HG02759 (cell line): ENCODE measurements at regions not wholly inside any gene's neighbourhood (a gene's known extent, or its start where the extent isn't known, plus 50 kb on each side); places are given as distances from the start of the nearest gene placed in this dataset.
A peak's percentile ranks its signal among the peaks of the same experiment; 100 is the strongest.

ENCODE experiments used
- ATAC-seq: cut with Tn5 transposase; IDR thresholded peaks from one replicate; pipeline ENCODE4 v1.9.1; 2021; ENCODE audit warnings: mild to moderate bottlenecking, moderate library complexity; ENCODE audit not compliant: unreplicated experiment

GRCh38 chr6:44630125-44631028, 242.9 kb downstream of the CDC5L start:
- ATAC-seq = no peak

GRCh38 chr6:44631968-44632367, 244.5 kb downstream of the CDC5L start:
- ATAC-seq = no peak

- no peak for ATAC-seq
Observed at GRCh38 chr6:44634321-44634720, 246.8 kb downstream of the CDC5L start.

DNA sequence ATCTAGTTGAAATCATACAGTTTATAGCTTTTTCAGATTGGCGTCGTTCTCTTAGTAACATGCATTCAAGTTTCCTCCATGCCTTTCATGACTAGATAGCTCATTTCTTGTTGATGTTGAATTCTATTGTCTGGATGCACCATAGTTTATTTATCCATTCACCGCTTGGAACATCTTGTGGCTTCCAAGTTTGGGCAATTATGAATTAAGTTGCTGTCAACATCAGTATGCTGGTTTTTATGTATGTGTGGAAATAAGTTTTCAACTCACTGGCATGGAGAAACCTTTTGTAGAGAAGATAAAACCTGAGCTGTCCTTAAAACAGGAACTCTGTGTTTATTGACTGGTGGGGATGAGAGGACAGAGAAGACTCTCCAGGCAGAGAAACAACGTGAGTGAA, 248.0 kb downstream of the CDC5L start:
- no peak for ATAC-seq

DNA sequence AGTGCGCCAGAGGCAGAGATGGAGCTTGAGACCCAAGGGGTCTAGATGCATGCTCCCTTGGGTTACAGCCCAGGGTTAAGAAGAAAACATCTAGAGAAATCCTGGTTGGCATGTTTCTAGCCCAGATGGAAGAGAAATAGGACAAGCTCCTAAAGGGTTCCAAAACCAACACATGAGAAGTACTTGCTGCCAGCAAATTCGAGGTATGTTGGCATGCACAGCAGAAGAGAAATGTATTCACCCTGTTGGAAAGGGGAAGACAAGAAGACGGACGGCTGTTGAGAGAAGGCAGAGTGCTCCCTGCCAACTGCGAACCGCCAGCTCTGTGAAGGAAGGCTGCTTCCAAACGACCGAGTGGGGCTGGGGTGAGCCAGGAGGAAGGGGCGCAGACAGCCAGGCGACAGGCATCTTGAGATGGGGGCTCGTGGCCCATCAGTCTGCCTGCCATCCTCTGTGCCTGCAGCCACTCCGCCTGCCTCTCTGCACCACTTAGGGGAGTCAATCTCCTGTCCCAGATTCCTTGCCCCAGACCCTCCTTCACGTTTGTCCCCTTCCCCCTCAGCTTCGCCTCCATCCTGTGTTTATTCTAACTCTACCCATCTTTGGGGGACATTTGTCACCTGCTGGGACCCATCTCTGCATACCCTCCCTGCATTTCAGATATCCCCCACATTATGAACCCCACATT, 249.2 kb downstream of the CDC5L start:
- no peak for ATAC-seq

- no peak for ATAC-seq
Observed at GRCh38 chr6:44641344-44642031, 254.0 kb downstream of the CDC5L start.

GRCh38 chr6:44642349-44642748, 254.8 kb downstream of the CDC5L start:
- ATAC-seq = no peak

GRCh38 chr6:44642870-44643522, 255.5 kb downstream of the CDC5L start:
- ATAC-seq = no peak

- ATAC-seq = no peak
Observed at GRCh38 chr6:44645276-44645675, 257.8 kb downstream of the CDC5L start.

DNA sequence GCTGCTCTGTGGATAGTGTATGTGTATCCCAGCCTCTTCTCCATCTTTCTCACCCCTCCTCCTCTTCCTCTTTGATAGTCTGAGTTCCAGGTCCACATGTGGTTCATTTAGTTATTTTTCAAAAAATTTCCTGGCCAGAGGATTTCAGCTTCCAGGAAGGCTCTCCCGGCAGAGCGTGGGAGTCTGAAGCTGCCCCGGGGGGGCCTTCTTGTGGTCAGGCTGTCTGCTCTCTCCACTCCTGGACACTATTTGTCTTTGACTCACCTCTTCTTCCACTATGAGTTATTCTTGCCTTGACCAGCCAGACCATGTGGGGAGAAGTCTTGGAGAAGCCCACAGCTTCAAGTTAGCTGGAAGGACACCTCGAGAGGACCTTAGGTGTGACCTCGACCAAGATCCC, 258.8 kb downstream of the CDC5L start:
- no peak for ATAC-seq

GRCh38 chr6:44649365-44650025, 262.0 kb downstream of the CDC5L start:
- no peak for ATAC-seq

GRCh38 chr6:44650495-44650894, 263.0 kb downstream of the CDC5L start:
- no peak for ATAC-seq

DNA sequence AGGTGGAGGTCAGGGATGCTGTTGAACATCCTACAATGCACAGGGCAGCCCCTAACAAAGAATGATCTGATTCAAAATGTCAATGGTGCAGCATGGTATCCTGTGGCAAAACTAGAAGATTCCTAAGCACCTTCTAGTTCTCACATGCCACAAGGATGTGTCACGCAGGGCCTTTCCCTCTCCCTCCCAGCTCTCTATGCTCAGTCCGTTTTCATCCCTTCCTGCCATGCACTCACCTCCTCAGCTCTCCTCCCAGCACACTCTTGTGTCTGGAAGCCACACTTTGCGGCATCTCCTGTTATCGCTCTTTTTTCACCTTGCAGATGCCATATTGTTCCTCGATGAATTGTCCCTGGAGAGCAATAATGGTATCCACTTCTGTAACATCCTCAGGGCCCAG, 263.4 kb downstream of the CDC5L start:
- ATAC-seq = no peak

DNA sequence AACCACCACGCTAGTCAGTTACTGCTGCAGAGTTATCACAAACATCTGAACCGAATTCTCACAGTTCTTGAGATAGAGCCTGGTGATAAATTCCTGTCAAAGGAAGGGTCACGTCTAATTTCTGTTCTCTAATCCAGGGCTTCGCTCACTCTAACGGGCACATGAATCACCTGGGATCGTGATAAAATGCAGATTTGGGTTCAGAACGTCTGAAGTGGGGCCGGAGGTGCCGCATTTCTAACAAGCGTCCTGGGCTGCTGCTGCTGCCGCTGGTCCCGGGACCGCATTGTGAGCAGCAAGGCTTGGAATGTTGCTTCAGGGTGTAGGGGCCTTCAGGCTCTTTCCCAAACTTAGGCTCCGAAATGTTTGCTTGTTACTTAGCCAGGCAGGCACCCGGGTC, 264.1 kb downstream of the CDC5L start:
- ATAC-seq = no peak

DNA sequence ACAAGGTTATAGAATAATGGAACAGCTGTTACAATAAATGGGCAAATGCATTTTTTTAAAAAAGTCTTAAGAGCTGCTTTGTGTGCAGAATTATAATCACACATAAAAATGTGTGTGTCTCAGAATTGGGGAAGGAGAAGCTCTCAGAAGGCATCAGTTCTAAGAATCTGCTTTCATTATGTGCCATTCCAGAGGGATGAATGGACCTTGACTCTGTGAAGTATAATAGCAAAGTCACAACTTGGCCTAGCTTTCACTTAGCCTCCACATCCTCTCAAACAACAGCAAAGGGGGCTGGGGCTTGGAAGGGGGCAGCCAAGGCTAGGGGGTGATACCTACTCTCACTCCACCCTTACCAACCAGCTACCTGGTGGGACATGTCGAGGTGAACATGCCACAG, 265.0 kb downstream of the CDC5L start:
- ATAC-seq = no peak

DNA sequence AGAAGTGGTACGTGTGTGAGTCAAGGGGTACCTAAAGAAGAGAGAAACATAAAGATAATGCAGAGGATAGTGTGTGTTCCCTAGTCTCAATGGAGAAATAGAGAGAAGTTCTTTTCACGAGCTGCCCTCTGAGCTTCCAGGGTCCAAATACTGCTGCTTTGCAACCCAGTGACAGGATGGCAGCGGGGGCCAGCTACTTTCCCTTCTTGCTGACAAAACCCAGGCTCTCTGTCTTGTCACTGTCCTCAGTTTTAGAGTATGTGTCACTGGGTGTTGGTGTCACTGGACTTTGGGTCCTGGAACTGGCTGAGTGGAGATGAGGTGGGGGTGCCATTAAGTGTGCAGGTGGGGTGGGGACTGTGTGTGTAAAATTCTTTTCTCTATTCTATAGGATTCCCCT, 265.6 kb downstream of the CDC5L start:
- no peak for ATAC-seq

GRCh38 chr6:44653761-44654218, 266.3 kb downstream of the CDC5L start:
- ATAC-seq = no peak

DNA sequence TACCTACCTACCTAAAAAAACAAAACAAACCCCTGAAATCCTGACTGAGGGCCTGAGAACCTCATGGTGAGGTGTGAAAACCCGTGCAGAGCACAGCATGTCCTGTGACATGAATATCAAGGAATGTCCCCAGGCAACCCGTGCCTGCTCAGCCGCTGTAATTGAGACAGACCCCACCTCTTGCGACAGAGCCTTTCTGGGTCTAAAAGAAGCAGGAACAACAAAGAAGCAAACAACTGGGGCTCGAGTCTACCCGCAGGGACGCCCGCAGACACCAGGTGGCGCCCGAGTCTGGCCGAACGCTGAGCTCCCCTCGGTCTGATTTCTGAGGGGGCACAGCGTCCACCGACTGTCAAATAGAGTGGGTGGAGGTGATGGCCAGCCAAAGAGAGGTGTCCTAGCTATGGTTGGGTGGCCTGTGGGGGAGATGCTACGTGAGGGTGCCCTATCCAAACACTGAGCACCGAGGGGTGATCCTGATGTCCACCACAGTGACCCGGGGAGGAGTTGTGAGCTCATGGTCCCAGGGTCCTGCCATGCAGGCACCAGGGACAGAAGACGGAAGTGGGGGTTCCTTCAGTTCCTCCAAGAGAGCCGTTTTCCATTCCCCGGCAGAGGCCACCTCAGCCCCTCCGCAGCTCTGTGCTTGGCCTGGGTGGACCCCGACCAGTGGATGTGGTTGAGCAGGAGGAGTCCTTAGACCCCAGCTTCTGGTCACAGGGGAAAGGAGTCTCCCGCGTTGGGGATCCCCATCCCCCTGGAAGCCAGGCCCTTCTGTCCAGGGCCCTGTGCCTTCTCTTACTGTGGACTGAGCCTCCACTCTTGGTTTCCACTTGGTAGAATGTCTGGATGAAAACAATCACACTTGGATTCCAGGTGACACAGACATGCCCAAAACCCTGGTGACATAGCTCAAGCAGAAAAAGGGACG, 268.2 kb downstream of the CDC5L start:
- ATAC-seq = peak; percentile 73

DNA sequence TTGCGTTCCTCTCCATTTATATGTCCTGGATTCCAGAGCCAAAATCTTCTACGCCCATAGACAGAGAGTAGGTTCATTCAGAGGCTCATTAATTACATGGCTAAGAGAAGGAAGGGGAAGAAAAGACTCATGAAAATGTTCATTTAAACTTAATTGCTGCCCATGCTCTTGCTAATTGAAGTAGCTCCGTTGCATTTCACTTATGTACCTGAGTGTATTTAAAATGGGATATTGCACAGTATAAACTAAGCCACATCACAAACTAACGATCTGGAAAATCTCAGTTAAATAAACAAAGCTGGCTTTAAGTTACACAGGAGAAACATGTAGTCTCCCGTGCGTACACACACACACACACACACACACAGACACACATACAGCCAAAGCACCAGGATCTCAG, 269.2 kb downstream of the CDC5L start:
- no peak for ATAC-seq
